ELF-1 (cell line): ENCODE measurements at regions not wholly inside any gene's neighbourhood (a gene's known extent, or its start where the extent isn't known, plus 50 kb on each side); places are given as distances from the start of the nearest gene placed in this dataset.

ENCODE experiments used
- DNase-seq: peaks from one replicate; pipeline ENCODE4 v3.0.0-alpha.2; 2016; ENCODE audit warnings: low read depth, low spot score

- no peak for DNase-seq
Observed at GRCh38 chr10:130715686-130716670, 579.8 kb downstream of the GLRX3 start.

GRCh38 chr10:130717083-130717482 is 580.9 kb downstream of the GLRX3 start:
- no peak for DNase-seq

GRCh38 chr10:130718744-130719447 is 582.7 kb downstream of the GLRX3 start:
- DNase-seq = peak; percentile 27

- DNase-seq = no peak
Observed at GRCh38 chr10:130719448-130719752, 583.2 kb downstream of the GLRX3 start.

GRCh38 chr10:130720235-130720634 is 584.0 kb downstream of the GLRX3 start:
- no peak for DNase-seq

- DNase-seq = peak; percentile 41
Observed at GRCh38 chr10:130721971-130722370, 585.8 kb downstream of the GLRX3 start.

- DNase-seq = no peak
Observed at GRCh38 chr10:130723704-130724103, 587.5 kb downstream of the GLRX3 start.

GRCh38 chr10:130725474-130725970 is 586.0 kb downstream of the TCERG1L start:
- DNase-seq = no peak

- DNase-seq = no peak
Observed at GRCh38 chr10:130726996-130727725, 584.4 kb downstream of the TCERG1L start.

- no peak for DNase-seq
Observed at GRCh38 chr10:130727766-130728490, 583.6 kb downstream of the TCERG1L start.

- no peak for DNase-seq
Observed at GRCh38 chr10:130728531-130729215, 582.8 kb downstream of the TCERG1L start.

GRCh38 chr10:130729876-130730275 is 581.6 kb downstream of the TCERG1L start:
- no peak for DNase-seq

- no peak for DNase-seq
Observed at GRCh38 chr10:130737186-130737585, 574.3 kb downstream of the TCERG1L start.

- DNase-seq = peak; percentile 62
Observed at GRCh38 chr10:130737621-130738020, 573.9 kb downstream of the TCERG1L start.

GRCh38 chr10:130739016-130739756 is 572.3 kb downstream of the TCERG1L start:
- no peak for DNase-seq

- DNase-seq = no peak
Observed at GRCh38 chr10:130739757-130740145, 571.8 kb downstream of the TCERG1L start.

GRCh38 chr10:130740166-130740565 is 571.4 kb downstream of the TCERG1L start:
- no peak for DNase-seq

GRCh38 chr10:130740915-130741750 is 570.4 kb downstream of the TCERG1L start:
- DNase-seq = no peak
